Astrocyte of the spinal cord (primary cell): ENCODE measurements at regions not wholly inside any gene's neighbourhood (a gene's known extent, or its start where the extent isn't known, plus 50 kb on each side); places are given as distances from the start of the nearest gene placed in this dataset.

Source experiments
- DNase-seq: peaks from one replicate; pipeline ENCODE4 v3.0.0; 2011; ENCODE audit warnings: low read depth, low spot score
- H3K4me3 ChIP-seq: 2 replicates; pipeline ENCODE4 v1.5.1; 2011; ENCODE audit warnings: low read depth, mild to moderate bottlenecking, low read length, moderate library complexity
- CTCF ChIP-seq: IDR thresholded peaks from 2 replicates; pipeline ENCODE4 v1.5.1; 2012; ENCODE audit warnings: low read depth, mild to moderate bottlenecking, low read length, inconsistent platforms
- in situ Hi-C: cut with HindIII; loops from 2 replicates; pipeline ENCODE4 v1.10.0; 2017; ENCODE audit warnings: low sequenced_read_pairs

DNA sequence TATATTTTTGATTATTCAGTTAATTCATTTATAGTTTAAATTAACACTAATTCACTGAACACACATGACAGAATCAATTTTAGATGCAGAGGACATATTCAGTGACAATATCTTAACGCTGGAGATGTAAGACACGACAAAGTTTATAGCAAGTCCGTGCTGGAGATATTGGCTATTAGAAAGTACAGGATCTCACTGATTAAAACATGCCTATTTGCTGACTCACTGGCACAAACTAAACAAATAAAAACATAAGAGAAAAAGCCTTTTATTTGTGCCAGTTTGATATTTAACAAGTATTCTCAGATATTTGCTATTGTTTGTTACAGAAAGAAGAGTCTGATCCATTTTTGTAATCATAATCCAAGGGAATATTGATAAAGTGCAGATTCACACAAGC lies 1122.9 kb upstream of the B3GALT2 start:
- in situ Hi-C loops: no loop called here
- DNase-seq: no peak
- no peak overlapping the region for H3K4me3 ChIP-seq
- TF ChIP-seq CTCF: no peak

DNA sequence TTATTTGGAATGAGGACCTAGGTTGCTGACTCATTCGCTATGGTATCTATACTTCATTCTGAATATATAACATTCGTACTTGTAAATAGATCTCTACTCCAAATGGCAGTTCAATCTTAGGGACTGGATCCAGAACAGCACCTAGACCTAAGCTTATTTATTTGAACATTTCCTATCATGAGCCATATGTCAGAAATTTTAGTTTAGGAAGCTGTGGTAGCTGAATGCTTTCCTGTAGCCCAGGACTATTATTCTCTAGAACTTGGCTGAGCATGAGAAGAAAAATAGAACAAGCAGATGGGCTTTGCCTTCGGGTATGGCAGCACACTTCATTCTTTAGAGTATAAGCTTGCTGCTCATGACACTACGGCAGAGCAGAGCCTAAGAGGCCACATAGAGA lies 1114.4 kb upstream of the B3GALT2 start:
- TF ChIP-seq CTCF: no peak
- no peak overlapping the region for H3K4me3 ChIP-seq
- no peak for DNase-seq
- in situ Hi-C loops: no loop called here

- no peak for TF ChIP-seq CTCF
- in situ Hi-C loops: no loop called here
- no peak overlapping the region for H3K4me3 ChIP-seq
- DNase-seq: no peak
Measured at GRCh38 chr1:194300340-194300739, 1113.9 kb upstream of the B3GALT2 start.

DNA sequence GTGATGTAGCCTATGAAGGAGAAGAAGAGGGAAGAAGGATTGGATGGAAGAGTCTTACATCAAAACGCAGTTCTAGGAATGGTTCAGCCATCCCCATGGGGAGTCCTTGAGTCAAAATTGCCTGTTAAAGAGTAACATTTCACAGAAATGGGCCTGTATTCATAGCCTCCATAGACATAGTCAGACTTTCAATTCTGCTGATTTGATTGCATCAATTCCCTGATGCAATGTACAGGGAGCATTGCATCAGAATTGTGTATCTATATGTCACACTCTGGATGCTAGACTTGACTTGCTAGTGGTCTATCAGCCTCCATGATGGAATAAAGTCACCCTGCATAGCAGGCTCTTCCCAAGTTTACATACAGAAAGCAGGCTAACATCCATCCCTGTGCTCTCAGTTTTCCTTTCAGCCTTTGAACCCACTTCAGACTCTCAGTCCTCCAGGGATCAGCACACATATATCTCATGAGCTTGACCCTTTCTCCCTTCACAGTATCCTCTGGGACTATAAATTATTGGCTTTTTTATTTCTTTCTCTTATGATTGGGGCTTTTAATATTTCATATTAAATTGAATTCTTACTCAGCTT lies 1111.7 kb upstream of the B3GALT2 start:
- DNase-seq: no peak
- H3K4me3 ChIP-seq: no peak overlapping the region
- in situ Hi-C loops: no loop called here
- TF ChIP-seq CTCF: no peak

DNA sequence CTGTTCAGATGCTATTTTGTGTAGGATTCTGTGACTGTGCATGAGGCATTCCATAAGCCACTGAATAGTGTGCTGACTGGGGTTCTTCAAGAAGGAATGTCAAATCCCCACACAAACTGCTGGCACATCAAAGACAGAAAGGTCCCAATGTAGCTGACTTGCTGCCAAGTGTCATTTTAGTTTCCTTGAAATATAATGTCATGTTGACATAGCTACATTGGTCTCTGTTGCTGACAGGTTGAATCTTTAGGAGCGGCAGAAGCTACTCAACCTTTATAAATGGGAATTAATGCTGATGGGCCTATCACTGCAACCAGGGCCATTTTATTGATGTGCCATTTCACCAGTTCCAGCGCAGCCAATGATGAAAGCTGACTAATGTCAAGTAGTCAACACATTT lies 1110.7 kb upstream of the B3GALT2 start:
- no peak for DNase-seq
- TF ChIP-seq CTCF: no peak
- in situ Hi-C loops: no loop called here
- H3K4me3 ChIP-seq: no peak overlapping the region

DNA sequence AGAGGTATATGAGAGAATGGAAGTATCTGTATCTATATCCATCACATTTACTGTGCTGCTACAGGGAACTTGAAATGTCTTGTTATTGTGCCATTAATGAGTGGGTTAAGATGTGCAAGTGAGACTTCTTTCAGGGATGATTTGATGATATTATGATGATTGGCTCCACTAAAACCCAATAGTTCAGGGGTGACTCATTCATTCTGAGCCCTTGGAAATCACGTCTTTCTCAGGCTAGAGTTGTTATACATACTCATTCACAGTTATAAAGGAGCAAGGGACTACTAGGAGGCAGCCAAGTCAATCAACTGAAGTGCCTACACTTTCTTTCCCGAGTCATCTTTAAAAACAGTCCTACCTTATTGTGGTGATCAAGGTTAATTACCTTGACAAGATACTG lies 1109.8 kb upstream of the B3GALT2 start:
- H3K4me3 ChIP-seq: no peak overlapping the region
- no peak for TF ChIP-seq CTCF
- in situ Hi-C loops: no loop called here
- no peak for DNase-seq

GRCh38 chr1:194295685-194296084 lies 1109.3 kb upstream of the B3GALT2 start:
- peak; percentile 66 for TF ChIP-seq CTCF
- DNase-seq: peak; percentile 43
- in situ Hi-C loops: no loop called here
- no peak overlapping the region for H3K4me3 ChIP-seq
